ENCODE measurements at regions not wholly inside any gene's neighbourhood (a gene's known extent, or its start where the extent isn't known, plus 50 kb on each side); places are given as distances from the start of the nearest gene placed in this dataset.

DNA sequence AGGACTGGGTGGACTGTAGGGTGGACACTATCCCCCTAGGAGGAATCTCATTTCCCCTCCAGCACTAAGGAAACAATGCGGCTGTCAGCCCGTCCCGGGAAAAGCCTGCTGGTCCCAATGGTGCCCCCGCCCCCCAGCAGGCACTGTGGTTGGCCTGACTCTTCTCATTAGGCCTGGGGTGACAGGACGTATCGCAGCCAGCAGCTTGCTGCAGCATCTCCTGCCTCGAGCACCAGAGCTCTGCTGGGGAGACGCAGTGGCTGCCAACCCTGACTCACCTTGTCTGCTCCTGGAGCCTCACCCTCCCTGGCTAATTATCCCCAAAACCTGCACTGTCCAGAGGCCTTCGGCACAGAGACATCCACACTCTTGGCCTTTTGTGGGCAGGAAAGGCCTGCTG, 115.1 kb upstream of the GJB5 start:
- no peak overlapping the region for H3K27ac ChIP-seq
- 43 to 65% (median 60%) methylated on average over 8 to 9 of the region's 9 CpGs; no CpG with 5 or more reads in 1 of the 5 donors for WGBS, 5 donors
- H3K27me3 ChIP-seq, result no peaks in the 10 kb centered on the region
- no peak overlapping the region for H3K4me3 ChIP-seq
- no peaks in the 10 kb centered on the region for H3K4me1 ChIP-seq
- intact Hi-C loops (cut with DNase I; ENCODE audit: low total_unique reads), result no loop called here
- H3K9me3 ChIP-seq, result no peaks in the 10 kb centered on the region
- TF ChIP-seq POLR2AphosphoS5 (IDR thresholded peaks at IDR 0.05) (no peak), POLR2A (IDR thresholded peaks at IDR 0.05) (no peak), EP300 (IDR thresholded peaks at IDR 0.05) (no peak)
- TF ChIP-seq, protein P1, sequence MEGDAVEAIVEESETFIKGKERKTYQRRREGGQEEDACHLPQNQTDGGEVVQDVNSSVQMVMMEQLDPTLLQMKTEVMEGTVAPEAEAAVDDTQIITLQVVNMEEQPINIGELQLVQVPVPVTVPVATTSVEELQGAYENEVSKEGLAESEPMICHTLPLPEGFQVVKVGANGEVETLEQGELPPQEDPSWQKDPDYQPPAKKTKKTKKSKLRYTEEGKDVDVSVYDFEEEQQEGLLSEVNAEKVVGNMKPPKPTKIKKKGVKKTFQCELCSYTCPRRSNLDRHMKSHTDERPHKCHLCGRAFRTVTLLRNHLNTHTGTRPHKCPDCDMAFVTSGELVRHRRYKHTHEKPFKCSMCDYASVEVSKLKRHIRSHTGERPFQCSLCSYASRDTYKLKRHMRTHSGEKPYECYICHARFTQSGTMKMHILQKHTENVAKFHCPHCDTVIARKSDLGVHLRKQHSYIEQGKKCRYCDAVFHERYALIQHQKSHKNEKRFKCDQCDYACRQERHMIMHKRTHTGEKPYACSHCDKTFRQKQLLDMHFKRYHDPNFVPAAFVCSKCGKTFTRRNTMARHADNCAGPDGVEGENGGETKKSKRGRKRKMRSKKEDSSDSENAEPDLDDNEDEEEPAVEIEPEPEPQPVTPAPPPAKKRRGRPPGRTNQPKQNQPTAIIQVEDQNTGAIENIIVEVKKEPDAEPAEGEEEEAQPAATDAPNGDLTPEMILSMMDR (IDR thresholded peaks at IDR 0.05), result no peak
- no peaks in the 10 kb centered on the region for H3K36me3 ChIP-seq
- DNase-seq, result no peak

DNA sequence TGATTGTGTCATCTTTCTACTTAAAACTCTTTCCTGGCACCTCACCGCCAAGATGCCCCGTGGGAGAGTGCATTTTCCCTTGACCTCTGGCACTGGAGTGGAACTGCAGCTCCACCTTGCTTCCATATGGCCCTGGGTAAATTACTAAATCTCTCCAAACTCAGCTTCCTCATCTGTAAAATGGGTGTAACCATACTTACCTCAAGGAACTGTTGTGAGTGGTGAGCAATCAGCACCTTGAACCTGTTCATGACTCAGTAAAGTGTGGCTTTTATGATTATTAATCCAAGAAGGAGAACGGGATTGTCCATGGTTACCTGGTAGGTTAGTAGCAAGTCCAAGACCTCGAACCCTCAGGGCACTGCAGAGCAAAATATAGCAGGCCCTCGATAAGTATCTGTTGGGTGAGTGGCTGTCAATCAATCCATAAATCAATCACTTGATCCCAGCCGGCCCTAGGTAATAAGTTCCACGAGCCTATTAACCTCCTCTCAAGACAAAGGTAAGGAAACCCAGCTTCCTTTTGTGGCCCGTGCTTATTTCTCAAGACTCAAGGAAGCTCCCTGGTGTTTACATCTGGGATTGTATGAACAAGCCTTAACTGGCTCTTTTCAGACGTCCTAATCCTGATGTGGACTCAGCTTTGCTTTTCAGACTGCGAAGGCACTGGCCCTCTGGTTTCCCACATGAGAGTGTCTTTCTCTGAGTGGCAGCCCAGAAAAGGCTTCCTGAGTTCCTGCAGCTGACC, 114.0 kb upstream of the GJB5 start:
- Histone ChIP-seq H3K9me3 (no peaks in the 10 kb centered on the region), H3K27me3 (peaks cover 0 to 4% (median 0%) of the 10 kb centered on the region in 3 donors), H3K4me3 (no peak overlapping the region), H3K36me3 (no peaks in the 10 kb centered on the region), H3K4me1 (no peaks in the 10 kb centered on the region), H3K27ac (no peak overlapping the region)
- intact Hi-C loops (cut with DNase I; ENCODE audit: low total_unique reads), result no loop called here
- no peak for DNase-seq
- TF ChIP-seq POLR2A (IDR thresholded peaks at IDR 0.05) (no peak), EP300 (IDR thresholded peaks at IDR 0.05) (no peak), POLR2AphosphoS5 (IDR thresholded peaks at IDR 0.05) (no peak)
- TF ChIP-seq, protein P1 (IDR thresholded peaks at IDR 0.05), result no peak
- WGBS, 5 donors, result 52 to 68% (median 57%) methylated on average over 10 of the region's 10 CpGs

DNA sequence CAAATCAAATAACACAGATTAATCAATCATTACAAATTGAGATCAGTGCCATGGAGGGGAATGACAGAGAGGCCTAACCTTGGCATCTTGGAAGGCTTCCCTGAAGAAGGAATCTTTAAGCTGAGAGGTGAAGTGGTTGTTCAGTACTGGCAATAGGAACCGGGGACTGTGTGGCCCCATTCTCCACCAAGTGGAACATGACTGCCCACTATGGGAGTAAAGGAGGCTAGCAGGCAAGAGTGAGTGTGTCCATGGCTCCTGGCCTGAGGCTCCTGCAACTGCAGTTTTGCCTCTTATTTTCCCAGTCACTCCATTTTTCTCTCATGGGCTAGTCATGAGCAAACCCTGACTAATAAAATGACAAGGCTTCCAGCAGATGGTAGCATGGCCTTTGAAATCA, 112.2 kb upstream of the GJB5 start:
- Histone ChIP-seq H3K36me3 (no peaks in the 10 kb centered on the region), H3K4me1 (no peaks in the 10 kb centered on the region), H3K4me3 (no peak overlapping the region), H3K27me3 (peaks cover 0 to 11% (median 7%) of the 10 kb centered on the region in 3 donors), H3K27ac (no peak overlapping the region), H3K9me3 (no peaks in the 10 kb centered on the region)
- DNase-seq, result no peak
- no peak for TF ChIP-seq EP300 (IDR thresholded peaks at IDR 0.05)
- TF ChIP-seq, protein P1 (IDR thresholded peaks at IDR 0.05), result no peak
- TF ChIP-seq POLR2A (IDR thresholded peaks at IDR 0.05), result no peak
- TF ChIP-seq POLR2AphosphoS5 (IDR thresholded peaks at IDR 0.05), result no peak
- 42 to 75% (median 54%) methylated on average over 1 of the region's 1 CpG for WGBS, 5 donors
- intact Hi-C loops (cut with DNase I; ENCODE audit: low total_unique reads), result no loop called here

DNA sequence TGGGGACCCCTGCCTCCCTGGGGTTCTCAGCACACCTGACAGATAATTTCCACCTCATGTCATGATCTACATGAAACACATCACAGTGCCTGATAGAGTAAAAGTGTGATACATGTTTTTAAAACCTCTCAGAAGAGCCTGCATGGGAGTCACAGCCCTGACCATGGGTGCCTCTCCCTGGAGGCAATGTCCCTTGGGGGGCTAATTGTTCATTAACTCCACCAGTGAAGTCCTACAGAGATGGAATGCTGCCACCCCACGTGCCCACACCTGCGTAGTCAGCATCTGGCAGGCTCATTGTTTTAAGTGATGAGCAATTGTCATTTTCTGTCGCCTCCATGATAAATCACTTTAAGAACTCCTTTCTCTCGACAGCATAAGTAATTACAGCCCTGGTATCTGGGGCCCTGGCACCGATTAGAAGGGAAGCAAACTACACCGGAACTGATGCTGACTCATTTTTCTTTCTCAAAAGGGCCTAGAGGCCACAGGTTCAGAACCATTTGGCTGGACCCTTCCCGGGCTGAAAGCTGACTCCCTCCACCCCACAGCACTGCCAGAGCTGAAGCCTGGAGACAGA, 109.6 kb upstream of the GJB5 start:
- Histone ChIP-seq H3K27me3 (peaks cover 0 to 30% (median 23%) of the 10 kb centered on the region in 3 donors), H3K4me1 (no peaks in the 10 kb centered on the region), H3K9me3 (no peaks in the 10 kb centered on the region), H3K4me3 (no peak overlapping the region), H3K36me3 (no peaks in the 10 kb centered on the region), H3K27ac (no peak overlapping the region)
- intact Hi-C loops (cut with DNase I; ENCODE audit: low total_unique reads), result no loop called here
- WGBS, 5 donors, result 11 to 25% (median 19%) methylated on average over 5 to 7 of the region's 7 CpGs
- TF ChIP-seq EP300 (IDR thresholded peaks at IDR 0.05) (no peak), POLR2AphosphoS5 (IDR thresholded peaks at IDR 0.05) (no peak), POLR2A (IDR thresholded peaks at IDR 0.05) (no peak)
- TF ChIP-seq, protein P1 (IDR thresholded peaks at IDR 0.05), result no peak
- no peak for DNase-seq
